Ecto neural progenitor cell (in vitro differentiated cells): ENCODE measurements at regions not wholly inside any gene's neighbourhood (a gene's known extent, or its start where the extent isn't known, plus 50 kb on each side); places are given as distances from the start of the nearest gene placed in this dataset.

Experiments used
- DNase-seq: peaks from one replicate; pipeline ENCODE4 v3.0.0-alpha.2; 2018; ENCODE audit warnings: low spot score

DNA sequence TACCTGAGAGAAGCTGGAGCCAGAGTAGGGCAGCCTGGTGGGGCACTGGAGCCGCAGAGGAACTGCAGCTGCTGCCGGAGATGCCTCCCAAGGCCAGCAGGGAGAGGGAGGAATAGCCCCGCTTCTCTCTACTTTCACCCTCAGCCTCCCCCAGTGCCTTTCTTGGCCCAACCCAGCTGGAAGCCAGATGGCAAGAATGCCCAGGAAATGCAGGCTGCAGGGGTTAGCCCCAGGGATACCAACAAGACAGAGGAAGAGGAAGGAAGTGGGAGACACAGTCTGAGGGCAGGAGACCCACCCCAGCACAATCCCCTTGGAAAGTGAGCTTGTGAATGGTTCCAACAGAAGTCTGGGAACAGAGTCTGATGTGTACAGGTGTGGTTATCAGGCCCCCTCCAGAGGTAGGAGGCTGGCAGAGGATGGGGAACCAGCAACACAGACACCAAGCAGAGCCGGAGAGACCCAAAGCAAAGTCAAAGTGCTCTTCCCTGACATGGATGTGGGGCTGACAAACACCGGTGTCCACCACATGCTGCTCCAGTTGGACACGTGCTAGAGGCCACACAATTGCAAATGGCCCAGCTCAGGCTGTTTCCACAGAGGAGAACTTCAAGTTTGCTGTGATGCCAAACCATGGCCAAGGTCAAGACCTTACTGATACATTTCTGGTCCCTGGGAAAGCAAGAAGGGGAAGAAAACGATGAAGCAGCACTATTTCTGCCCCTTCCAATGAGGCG, 418.8 kb upstream of the PROK2 start:
- DNase-seq = no peak

DNA sequence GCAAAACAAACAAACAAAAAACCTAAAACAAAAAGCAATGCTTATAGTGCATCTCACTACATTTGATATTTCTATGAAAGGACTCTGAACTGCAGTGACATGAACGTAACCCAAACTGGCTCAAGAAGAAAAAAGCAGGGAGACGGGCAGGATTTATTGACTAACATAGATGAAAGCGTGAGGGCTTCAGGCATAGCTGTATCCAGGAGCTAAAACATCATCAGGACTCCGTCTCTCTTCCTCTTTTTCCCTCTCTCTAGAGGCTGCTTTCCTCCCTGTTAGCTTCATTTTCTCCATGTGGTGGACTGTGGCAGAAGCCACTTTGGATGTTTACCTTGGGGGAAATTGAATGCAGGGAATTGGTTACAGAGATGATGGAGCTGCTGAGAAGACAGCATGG, 418.2 kb upstream of the PROK2 start:
- DNase-seq = no peak

DNA sequence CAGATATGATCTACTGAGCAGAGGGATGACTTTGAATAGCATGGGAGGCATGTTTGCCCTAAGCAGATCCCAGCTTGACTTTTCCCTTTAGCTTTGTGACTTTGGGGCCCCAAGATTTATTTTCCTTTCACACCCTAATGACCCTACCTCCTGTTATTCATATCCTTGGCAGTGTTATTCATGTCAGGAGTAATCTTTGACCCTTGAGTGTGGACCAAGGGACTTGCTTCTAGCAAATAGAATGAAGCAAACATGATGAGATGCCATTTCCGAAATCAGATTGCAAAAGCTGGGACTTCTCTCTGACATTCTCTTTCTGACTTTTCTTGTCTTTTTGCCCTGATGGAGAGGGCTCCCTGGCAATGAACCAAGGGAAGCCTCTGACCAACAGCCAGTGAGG, 415.4 kb upstream of the PROK2 start:
- DNase-seq = no peak

DNA sequence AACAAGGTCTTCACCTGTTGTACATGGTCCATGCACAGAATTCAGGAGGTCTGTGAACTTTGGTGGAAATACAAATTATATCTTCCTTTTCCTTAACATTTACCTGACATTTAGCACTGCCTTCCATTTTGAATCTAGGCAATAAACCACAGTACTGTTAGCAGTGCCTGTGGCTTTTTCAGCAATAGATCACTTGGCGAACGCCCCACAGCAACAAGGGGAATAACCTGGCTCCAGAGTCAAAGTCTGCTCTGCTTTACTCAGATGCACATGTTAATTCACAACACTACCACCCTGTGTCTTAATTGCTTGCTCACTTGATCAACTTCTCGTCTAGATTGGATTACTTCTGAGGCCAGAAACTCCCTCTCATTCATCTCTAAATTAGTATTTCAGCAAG, 414.6 kb upstream of the PROK2 start:
- DNase-seq = no peak

DNA sequence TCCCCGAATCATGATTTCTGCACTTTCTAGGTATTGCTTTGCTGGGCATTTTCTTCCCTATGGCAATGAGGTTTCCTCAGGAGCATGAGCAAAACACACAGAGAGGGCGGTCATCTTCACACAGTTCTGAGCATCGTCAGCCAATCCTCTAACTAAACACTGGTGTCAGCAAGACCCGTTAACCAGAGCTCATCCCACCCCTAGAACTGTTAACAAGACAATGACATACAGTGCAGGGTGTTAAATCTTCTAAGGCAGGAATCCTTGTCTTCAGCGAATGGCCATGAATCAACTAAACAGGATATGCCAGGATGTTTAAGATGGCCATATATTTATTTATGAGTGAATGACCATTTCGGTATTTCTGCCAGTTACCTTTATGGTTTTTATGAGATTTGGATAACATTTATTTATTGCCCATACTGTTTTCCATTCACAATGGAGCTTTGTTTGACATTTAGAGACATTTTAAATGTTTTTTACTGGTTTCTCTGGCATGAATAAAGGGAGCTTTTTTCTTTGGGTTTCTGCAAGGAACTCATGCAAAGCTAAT, 411.5 kb upstream of the PROK2 start:
- DNase-seq = no peak

DNA sequence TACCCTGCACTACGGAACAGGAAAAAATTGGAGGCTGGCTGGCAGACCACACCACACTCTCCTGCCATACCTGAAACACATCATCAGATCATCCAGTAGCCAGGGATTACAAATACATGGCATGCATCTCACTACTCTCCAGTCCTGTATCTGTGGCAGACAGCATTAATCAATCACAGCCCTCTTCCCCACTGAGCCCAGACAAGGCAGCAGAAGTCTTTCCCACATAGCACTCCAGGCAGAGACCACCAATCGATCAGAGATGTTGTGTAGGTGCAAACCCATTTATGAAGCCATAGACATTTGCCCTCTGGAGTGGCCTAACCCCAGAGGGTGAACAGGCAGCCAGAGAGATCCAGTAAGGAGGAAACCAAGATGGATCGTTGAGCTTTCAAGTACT, 410.9 kb upstream of the PROK2 start:
- DNase-seq = no peak

DNA sequence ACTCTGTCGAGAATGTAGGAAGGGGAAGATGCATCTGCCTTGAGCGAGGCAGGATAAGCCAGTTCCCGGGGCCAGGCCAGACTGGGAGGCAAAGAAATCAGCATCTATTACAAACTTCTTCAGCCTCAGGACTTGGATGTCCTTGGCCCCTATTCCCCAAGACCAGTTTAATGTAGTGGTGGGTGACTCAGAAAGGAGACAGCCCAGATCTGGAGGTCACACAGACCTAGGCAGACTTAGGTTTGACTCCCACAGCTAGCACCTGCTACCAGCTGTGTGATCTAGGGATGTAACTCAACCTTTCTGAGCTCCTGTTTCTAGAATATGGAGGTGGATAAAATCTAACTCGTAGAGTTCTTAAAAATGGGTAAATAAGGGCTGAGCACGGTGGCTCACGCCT, 409.5 kb upstream of the PROK2 start:
- no peak for DNase-seq

DNA sequence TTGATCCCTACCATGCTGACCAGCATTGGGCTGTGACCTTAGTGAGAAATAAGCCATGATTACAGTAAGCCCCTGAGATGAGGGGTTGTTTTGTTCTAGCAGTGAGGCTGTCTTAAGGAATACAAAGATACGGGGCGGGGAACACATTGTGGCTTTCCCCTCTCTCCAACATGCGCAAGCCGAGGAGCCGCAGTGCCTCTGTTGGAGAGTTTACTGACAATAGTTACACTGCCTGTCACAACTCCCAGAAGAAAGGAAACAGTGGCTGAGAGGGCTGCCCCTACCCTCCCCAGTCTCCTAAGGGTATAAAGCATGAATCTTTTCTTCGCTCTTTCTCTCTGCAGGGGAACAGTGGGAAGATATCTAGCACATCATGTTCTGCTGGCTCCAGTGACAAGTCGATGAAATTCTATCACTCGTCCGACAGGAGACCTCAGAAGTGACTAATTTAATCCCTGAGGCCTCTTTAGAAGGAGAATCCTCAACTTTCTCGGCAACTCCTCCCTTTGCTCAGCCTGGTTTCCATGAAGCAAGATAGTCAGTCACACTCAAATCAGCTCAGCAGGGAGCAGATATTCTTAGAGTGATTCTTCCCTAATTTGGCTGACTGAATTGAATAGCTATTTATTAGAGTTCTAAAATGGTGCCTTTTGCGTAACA, 409.0 kb upstream of the PROK2 start:
- DNase-seq = no peak

DNA sequence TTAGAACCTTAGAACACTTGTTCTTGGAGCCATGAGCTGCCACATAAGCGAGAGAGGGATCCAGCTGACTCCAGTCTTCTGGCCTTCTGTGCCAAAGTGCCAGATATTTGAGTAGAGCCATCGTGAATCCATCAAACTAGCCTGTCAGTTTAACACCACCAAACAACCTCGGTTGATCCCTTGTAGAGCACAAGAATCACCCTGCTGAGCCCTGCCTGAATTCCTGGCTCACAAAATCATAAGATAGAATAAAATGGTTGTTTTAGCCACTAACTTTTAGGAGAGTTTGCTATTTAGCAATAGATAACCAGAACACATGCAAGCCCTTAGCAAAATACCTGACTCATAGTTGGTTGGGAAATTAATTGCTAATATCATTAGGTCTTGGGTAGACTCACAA, 407.6 kb upstream of the PROK2 start:
- no peak for DNase-seq

DNA sequence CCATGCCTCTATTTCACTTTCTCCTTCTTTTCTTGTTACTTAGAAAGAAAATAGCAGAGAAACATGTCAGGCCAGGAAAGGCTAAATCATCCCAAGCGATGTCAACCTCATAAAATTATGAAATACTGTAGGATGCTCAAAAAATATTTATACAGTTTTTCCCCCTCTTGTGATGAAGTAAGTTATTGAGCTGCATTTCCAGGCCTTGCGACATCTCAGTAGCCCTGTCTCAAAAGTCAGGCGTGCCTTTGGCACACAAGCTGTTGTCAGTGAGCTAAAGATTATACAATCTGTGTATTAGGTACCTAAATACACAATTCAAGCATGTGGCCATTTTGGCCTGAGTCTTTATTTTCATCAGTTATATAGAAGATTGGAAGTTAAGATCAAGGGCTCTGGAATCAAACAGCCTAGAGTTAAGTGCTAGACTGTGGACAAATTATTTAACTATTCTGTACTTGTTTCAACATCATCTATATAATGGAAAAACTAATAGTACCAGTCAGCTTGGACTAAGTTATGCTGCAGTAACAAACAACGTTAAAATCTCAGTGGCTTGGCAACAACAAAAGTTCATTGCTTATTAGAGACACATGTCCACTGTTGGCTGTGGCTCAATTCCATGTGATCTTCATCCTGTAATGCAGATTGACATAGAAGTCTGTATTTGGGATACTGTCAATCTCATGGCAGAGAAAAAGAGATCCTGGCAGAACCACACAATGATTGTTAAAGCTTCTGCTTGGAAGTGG, 406.4 kb upstream of the PROK2 start:
- no peak for DNase-seq

DNA sequence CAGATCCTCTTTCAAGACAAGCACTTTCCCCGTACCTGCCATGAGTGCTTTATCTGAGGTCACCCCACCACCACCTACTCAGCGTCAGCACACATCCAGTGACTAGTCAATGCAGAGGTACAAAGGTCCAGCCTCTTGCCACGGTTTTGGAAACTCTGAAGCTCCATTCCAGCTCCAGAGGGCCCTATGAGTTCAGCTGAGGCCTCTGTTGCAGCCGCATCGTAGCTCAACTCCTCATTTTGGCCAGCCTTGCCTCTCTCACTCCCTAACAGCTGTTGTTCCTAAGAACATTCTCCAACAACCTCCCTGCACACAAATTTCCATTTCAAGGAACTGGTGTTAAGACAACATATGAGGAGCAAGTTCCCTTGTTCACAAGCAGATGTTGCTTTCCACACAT, 405.1 kb upstream of the PROK2 start:
- no peak for DNase-seq

DNA sequence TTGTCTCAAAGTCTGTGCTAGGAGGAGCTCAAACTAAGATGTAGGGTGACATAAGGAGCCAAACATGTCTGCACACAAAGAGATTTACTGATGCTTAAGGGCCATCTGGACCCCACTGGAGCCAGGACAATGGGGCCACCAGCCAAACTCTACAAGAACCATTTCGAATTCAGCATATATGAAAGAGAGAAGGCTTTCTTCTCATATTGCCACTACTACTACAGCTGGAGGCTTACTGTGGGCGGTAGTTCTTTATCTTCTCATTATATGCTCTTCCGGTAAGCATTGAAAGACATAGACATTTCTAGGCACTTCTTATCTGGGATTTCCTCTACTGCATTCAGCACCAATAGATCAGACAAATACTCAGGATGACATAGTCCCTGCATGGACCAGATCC, 404.4 kb upstream of the PROK2 start:
- no peak for DNase-seq

DNA sequence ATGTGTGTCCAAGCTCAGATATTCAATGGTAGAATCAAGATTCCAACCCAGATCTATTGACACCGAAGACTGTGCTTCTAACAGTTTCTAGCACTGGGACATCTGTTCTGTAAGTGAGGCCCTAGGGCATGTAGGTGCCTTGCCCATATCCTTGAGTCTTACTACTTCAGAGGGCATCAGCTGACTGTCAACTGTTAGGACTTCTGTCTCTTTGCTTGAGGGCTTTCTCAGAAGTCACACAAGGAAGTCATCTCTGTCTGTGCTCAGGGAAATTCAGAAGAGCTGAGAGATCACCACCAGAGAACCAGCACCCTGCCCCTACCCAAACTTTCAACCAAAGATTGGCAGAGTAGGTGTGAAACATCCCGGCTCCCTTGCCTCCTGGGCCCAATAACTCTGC, 403.6 kb upstream of the PROK2 start:
- no peak for DNase-seq

DNA sequence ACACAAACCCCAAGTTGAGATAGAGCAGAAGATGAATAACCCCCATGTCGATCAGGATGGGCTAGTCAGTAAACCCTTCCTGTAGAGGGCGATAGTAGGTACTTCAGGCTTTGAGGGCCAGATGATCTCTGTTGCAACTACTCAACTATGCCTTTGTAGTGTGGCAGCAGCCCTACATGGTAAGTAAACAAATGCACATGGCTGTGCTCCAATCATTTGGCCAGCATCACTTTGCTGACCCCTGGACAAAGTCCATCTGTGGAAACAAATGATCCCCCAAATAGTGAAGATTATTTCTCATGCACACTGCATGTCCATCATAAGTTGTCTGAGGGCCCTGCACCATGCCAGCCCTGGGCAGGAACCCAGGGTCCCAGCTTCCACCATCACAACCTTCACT, 402.2 kb upstream of the PROK2 start:
- DNase-seq = no peak

DNA sequence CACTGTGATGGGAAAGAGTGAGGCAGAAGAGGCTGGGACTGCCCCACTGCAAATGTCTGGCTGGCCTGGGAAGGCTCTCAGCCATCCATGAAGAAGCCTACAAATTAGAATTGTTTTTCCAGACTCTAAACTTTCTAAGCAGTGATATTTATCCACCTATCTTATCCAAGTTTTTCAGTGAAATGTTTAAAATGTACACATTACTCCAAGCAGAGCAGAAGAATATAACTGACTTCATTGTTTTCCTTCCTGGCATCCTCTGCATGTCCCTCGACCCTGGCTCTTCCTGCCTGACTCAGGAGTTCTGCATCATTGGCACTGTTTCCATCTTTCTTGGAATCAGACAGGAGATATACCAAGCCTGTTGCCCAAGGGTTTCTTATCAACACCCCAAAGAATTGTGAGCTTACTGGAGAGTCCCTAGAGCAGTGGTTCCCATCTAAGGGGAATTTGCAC, 401.5 kb upstream of the PROK2 start:
- DNase-seq = no peak

DNA sequence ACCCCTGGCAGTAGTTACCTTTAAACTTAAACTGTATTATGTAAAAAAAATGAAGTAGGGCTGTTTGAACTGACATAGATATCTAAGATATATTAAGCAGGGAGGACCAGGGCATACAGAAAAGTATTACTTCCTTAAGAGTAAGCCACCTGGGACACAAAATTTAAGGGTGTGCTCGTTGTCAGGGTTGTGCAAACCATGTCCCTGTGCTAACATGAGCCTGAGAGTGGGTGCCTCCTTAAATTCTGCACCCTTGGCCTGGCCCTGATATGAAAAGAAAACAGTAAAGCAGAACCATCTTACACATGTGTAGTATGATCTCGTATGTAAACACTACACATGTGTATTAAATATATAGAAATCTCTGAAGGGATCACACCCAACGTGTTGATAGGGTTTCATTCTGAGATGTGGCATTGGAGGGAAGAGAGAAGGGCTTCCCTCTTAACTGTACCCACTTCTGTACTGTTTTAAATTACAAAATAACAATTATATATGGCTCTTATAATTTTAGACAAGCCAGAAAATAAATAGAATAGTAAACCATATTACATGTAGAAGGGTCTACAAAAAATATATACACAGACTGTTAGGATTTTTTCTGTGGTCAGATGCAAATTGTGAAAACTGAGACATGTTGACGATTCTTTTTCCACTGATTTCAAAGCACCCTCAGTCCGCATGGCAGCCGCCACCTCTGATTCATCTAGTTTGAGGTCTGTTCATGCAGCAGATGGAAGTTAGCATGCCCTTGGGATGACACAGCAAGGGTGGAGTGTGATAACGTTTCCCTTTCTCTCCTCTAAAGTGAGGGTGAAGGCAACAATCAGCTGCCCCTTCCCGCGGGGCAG, 400.8 kb upstream of the PROK2 start:
- no peak for DNase-seq

DNA sequence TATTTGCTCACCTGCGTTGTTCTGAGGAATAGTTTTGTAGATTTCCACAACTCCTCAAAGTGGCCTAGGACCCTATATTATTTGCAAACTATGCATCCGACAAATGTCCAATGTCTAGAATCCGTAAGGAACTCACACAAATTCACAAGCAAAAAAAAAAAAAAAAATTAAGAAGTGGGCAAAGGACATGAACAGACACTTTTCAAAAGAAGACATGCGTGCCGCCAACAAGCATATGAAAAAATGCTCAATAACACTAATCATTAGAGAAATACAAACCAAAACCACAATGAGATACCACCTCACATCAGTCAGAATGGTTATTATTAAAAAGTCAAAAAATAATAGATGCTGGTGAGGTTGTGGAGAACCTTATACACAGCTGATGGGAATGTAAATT, 398.5 kb upstream of the PROK2 start:
- DNase-seq = no peak

DNA sequence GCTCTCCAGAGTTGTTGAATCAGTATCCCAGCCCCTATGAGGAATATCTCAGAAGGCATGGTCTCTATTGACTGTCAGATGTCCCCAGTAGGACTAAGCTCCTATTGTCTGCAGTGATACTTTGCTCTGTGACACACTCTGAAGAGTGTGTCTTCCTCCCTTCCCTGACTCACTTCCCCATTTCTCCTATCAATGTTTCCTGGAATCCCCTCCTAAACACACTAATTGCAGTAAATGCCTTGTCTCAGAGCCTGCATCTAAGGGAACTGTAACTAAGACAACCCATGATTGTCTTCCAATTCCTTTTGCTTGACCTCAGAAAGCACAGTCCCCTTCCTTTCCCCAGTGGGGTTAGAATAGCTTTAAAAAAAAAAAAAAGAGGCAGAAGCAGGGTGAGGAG, 397.3 kb upstream of the PROK2 start:
- no peak for DNase-seq

DNA sequence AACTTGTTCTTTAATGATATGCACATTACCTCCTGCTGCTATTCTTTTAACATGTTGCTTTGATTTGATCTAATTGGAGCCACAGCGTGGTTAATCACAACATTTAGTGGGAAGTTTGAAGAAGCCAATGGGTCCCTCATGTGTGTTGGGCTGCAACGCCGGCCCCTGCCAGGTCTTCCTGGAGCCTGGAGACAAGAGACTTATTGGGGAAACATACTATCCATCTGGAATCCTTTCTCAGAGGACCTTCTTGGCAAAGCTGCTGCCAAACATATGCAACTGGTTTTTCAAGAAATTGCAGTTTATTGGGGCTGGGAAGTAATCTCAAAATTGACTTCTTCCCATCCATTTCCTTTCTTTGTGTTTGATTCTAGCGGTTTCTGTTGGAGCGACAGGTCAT, 396.3 kb upstream of the PROK2 start:
- no peak for DNase-seq

DNA sequence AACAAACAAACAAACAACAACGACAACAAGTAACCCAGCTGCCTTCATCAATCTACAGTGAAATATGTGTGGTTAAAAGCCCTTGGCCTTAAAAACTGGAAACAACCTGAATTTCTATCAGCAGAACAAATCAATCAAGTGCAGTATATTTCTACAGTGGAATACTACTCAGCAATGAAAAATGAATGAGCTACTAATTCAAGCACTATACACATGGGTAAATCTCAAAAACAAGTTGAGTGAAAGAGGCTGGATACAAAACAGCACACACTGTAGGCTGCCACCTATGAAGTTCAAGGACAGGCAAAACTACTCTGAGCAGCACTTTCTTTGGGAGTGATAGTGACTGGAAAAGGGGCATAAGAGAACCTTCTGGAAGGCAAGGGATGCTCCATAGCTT, 395.5 kb upstream of the PROK2 start:
- DNase-seq = no peak

DNA sequence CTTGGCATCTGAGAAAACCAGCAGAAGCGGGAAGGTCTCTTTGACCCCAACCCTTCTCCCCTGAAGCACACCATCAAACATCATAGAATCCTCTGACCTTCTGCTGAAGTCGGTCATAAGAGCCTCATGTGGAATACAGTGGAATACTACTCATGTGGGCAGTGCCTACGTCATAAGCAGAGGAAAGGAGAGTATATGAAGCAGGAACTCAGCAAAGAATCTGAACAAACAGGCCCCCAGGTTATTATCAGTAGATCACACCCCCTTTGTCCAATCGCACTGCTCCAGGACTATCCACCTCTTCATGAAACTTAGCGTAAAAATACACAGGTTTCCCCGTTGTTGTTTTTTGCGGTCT, 394.1 kb upstream of the PROK2 start:
- no peak for DNase-seq

DNA sequence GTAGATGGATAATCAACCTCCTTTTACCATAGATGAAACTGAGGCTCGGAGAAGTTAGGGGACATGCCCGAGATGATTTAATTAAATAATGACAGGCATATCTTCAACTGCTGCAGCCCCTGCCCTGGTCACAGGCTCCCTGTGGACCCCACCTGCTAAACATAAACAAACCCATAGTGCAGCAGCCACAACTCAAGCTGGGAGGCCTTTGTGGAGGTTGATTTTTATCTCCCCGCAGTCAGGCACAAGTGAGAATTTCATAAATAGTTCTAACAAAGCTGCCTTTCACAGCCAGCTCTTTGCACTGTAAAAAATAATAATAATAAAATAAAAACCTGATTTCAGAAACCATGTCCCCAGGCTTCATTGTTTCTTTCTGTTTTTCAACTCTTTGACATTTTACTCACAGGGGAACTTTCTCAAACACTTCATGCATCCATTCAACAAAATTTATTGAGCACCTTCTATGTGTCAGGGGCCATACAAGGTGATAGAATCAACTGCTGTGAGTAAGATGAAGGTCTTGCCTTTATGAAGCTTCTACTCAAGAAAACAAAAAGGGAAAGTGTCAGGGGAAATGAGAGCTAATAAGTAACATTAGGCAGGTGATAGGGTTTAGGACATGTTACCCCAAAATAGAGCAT, 393.6 kb upstream of the PROK2 start:
- DNase-seq = no peak
